ENCODE measurements at regions not wholly inside any gene's neighbourhood (a gene's known extent, or its start where the extent isn't known, plus 50 kb on each side); places are given as distances from the start of the nearest gene placed in this dataset.

DNA sequence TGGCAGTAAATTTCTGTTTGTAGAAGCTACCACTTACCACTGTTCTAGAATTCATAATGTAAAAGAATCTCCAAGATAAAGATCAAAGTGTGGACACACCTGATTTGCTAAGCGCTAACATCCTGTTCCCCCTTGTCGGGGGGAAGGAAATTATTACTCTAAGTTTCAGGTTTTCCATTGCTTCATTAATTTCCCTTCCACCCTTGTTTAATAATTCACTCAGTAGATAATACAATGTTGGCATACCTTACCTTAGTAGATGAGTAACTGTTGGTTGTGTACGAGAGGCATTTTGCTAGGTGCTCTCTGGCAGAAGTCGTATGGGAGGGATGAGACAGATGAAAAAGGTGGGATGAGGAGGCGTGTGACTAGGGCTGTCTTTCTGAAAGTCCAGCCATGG is 641.2 kb upstream of the ARRDC4 start:
- no peaks in the 10 kb centered on the region for H3K27me3 ChIP-seq (ENCODE audit: low read depth)
- no peak overlapping the region for H3K27ac ChIP-seq
- intact Hi-C loops (cut with DNase I): no loop called here
- TF ChIP-seq, protein P1, sequence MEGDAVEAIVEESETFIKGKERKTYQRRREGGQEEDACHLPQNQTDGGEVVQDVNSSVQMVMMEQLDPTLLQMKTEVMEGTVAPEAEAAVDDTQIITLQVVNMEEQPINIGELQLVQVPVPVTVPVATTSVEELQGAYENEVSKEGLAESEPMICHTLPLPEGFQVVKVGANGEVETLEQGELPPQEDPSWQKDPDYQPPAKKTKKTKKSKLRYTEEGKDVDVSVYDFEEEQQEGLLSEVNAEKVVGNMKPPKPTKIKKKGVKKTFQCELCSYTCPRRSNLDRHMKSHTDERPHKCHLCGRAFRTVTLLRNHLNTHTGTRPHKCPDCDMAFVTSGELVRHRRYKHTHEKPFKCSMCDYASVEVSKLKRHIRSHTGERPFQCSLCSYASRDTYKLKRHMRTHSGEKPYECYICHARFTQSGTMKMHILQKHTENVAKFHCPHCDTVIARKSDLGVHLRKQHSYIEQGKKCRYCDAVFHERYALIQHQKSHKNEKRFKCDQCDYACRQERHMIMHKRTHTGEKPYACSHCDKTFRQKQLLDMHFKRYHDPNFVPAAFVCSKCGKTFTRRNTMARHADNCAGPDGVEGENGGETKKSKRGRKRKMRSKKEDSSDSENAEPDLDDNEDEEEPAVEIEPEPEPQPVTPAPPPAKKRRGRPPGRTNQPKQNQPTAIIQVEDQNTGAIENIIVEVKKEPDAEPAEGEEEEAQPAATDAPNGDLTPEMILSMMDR (IDR thresholded peaks at IDR 0.05): no peak
- DNase-seq (no peak), ATAC-seq (no peak)
- H3K4me1 ChIP-seq: no peaks in the 10 kb centered on the region
- no peaks in the 10 kb centered on the region for H3K36me3 ChIP-seq
- no peak overlapping the region for H3K4me3 ChIP-seq
- H3K9me3 ChIP-seq: no peaks in the 10 kb centered on the region

DNA sequence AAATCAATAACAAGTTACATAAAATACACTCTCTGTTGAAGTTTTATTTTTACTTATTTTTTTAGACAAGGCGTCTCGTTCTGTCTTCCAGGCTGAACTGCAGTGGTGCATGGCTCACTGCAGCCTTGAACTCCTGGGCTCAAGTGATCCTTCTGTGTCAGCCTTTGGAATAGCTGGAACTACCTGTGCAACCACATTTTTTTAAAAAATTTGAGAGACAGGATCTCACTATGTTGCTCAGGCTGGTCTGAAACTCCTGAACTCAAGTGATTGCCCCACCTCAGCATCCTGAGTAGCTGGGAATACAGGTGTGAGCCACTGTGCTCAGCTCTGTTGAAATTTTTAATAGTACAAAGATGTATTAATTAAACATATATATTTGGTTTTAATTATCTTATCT is 614.3 kb upstream of the ARRDC4 start:
- H3K4me3 ChIP-seq: no peak overlapping the region
- DNase-seq (no peak), ATAC-seq (no peak)
- intact Hi-C loops (cut with DNase I): no loop called here
- H3K27ac ChIP-seq: no peak overlapping the region
- H3K27me3 ChIP-seq (ENCODE audit: low read depth): no peaks in the 10 kb centered on the region
- H3K4me1 ChIP-seq: no peaks in the 10 kb centered on the region
- H3K36me3 ChIP-seq: no peaks in the 10 kb centered on the region
- H3K9me3 ChIP-seq: no peaks in the 10 kb centered on the region
- TF ChIP-seq, protein P1 (IDR thresholded peaks at IDR 0.05): no peak

DNA sequence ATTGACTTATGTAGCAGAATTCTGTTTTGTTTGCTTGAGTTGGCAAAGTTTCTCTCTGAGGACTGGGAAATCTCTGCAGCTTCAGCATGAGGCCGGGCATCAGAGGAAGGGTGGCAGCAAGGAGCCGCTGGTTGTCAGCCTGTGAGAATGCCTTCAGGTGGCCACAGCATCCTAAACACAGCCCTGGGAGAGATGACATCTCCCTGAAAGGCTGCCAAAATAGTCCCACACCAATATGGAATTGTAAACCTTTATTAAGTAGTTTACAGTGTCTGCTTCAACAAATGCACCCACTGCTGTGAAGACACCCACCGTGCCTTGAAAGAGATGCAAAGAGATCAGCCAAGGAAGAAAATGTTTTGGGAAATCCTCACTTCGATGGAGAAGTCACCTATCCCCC is 609.7 kb upstream of the ARRDC4 start:
- Histone ChIP-seq H3K4me3 (no peak overlapping the region), H3K36me3 (no peaks in the 10 kb centered on the region), H3K4me1 (no peaks in the 10 kb centered on the region), H3K27ac (no peak overlapping the region), H3K27me3 (ENCODE audit: low read depth) (no peaks in the 10 kb centered on the region), H3K9me3 (no peaks in the 10 kb centered on the region)
- intact Hi-C loops (cut with DNase I): no loop called here
- no peak for DNase-seq
- TF ChIP-seq, protein P1 (IDR thresholded peaks at IDR 0.05): no peak
- ATAC-seq: no peak

DNA sequence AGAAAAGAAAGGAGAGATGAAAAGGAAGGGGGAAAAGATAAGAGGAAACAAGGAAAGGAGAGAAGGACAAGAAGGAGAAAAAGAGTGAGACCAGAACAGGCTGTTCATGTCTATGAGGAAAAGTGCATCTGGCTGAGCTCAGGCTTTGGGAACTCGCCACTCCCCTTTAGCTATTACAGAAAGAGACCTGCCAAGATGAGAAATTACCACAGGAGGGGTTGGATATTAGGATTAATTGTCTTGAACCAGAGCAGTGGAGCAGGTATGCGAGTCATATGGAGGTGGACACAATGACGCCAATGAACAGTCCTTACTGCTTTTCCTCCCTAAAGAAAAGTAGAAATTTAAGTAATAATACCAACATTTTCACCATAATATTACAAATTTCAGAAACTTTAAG is 577.0 kb upstream of the ARRDC4 start:
- DNase-seq (no peak), ATAC-seq (no peak)
- Histone ChIP-seq H3K27me3 (ENCODE audit: low read depth) (no peaks in the 10 kb centered on the region), H3K4me3 (no peak overlapping the region), H3K36me3 (no peaks in the 10 kb centered on the region), H3K27ac (no peak overlapping the region), H3K4me1 (no peaks in the 10 kb centered on the region), H3K9me3 (no peaks in the 10 kb centered on the region)
- TF ChIP-seq, protein P1 (IDR thresholded peaks at IDR 0.05): no peak
- intact Hi-C loops (cut with DNase I): no loop called here

DNA sequence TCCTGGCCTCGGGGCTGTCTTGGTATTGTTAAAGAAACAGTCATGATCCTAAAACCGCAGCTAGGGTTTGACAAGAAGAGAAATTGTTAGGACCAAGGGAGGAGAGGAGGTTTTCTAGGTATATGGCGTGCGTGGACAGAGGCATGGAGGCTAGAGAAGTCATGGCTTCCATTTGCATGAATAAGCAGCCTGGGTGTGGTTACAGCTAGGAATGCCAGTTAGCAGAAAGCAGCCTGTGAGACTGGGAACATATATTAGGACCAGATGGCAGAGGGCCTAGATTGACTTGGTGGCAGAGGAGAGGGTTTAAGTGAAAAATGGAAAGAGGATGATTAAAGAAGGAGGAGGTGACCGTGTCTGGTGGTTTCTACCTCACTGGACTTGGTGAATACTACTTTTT is 573.6 kb upstream of the ARRDC4 start:
- Histone ChIP-seq H3K4me1 (no peaks in the 10 kb centered on the region), H3K9me3 (no peaks in the 10 kb centered on the region), H3K27me3 (ENCODE audit: low read depth) (no peaks in the 10 kb centered on the region), H3K4me3 (no peak overlapping the region), H3K27ac (no peak overlapping the region), H3K36me3 (no peaks in the 10 kb centered on the region)
- TF ChIP-seq, protein P1 (IDR thresholded peaks at IDR 0.05): no peak
- DNase-seq: no peak
- no peak for ATAC-seq
- intact Hi-C loops (cut with DNase I): no loop called here

DNA sequence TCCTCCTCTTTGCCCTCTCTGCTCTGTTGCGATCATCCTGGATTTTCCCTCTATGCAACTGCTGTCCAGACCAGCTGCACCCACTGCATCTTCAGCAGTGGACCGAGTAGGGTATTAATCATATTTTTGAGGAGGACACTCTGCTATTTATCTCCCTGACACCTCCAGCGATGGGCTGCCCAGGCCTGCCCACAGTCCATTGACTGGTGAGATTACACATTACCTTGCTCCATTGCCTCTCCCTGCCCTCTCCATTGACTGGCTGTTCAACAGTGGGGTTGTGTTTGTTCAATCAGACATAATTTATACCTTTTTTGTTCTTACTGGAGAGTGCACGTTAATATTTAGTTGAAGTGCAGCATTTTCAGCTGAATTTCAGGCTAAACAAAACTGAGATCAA is 559.3 kb upstream of the ARRDC4 start:
- TF ChIP-seq, protein P1 (IDR thresholded peaks at IDR 0.05): no peak
- Histone ChIP-seq H3K27ac (no peak overlapping the region), H3K4me3 (no peak overlapping the region), H3K27me3 (ENCODE audit: low read depth) (no peaks in the 10 kb centered on the region), H3K9me3 (no peaks in the 10 kb centered on the region), H3K36me3 (no peaks in the 10 kb centered on the region), H3K4me1 (no peaks in the 10 kb centered on the region)
- intact Hi-C loops (cut with DNase I): no loop called here
- ATAC-seq (no peak), DNase-seq (no peak)
